Breast epithelium (tissue), 3 donors: ENCODE measurements at regions not wholly inside any gene's neighbourhood (a gene's known extent, or its start where the extent isn't known, plus 50 kb on each side); places are given as distances from the start of the nearest gene placed in this dataset.

ENCODE experiments used
- POLR2A ChIP-seq: fragments of 450-650 bp; IDR thresholded peaks from one replicate; pipeline ENCODE4 v1.6.1; 2016; ENCODE audit warnings: antibody characterized with exemption, mild to moderate bottlenecking, moderate library complexity
- POLR2AphosphoS5 ChIP-seq, 3 donors: sonication (generic); formaldehyde crosslinking; IDR thresholded peaks; one replicate each; pipeline ENCODE4 v1.6.1; 2017; ENCODE audit warnings: antibody characterized with exemption in 3 of 3

- no peak for TF ChIP-seq POLR2A
- TF ChIP-seq POLR2AphosphoS5 (IDR thresholded peaks at IDR 0.05), result peak in 1 of 3 donors; percentile 73
Observed at GRCh38 chr9:70475211-70475610, 60.8 kb upstream of the KLF9 start.
